Kidney (tissue), 13 donors: ENCODE measurements at regions not wholly inside any gene's neighbourhood (a gene's known extent, or its start where the extent isn't known, plus 50 kb on each side); places are given as distances from the start of the nearest gene placed in this dataset.

ENCODE experiments used
- DNase-seq, 5 donors: peaks; one replicate each; pipeline ENCODE4 v3.0.0-alpha.2; 2013 to 2020
- FAIRE-seq: peaks from 2 replicates; lab custom pipeline; 2012; peaks lifted over from hg19 to GRCh38; lab: Jason Lieb, UNC
- H3K27ac ChIP-seq, 2 donors: one replicate each; pipeline ENCODE4 v1.7.0; 2013; ENCODE audit warnings: low read depth in 2 of 2, low read length in 2 of 2, inconsistent platforms in 1 of 2
- H3K27me3 ChIP-seq: one replicate; pipeline ENCODE4 v1.7.1; 2013; ENCODE audit warnings: low read length, inconsistent platforms; ENCODE audit not compliant: control insufficient read depth, insufficient read depth
- H3K36me3 ChIP-seq, 3 donors: one replicate each; pipeline versions ENCODE4 v1.7.0 to v1.7.1; 2013; ENCODE audit warnings: low read length in 3 of 3, control low read depth in 1 of 3, inconsistent platforms in 1 of 3; ENCODE audit not compliant: insufficient read depth in 3 of 3, control insufficient read depth in 2 of 3
- H3K4me1 ChIP-seq, 3 donors: one replicate each; pipeline versions ENCODE4 v1.7.0 to v1.7.1; 2013; ENCODE audit warnings: low read length in 3 of 3, inconsistent platforms in 1 of 3, low read depth in 1 of 3; ENCODE audit not compliant: control insufficient read depth in 2 of 3, insufficient read depth in 2 of 3
- H3K4me3 ChIP-seq, 3 donors: one replicate each; pipeline versions ENCODE4 v1.7.0 to v1.8.1; 2013; ENCODE audit warnings: low read length in 3 of 3, control low read depth in 1 of 3, inconsistent platforms in 1 of 3
- H3K9ac ChIP-seq, 3 donors: one replicate each; pipeline versions ENCODE4 v1.7.0 to v1.7.1; 2013; ENCODE audit warnings: low read length in 3 of 3, control low read depth in 1 of 3, inconsistent platforms in 1 of 3
- H3K9me3 ChIP-seq, 3 donors: one replicate each; pipeline versions ENCODE4 v1.7.0 to v1.7.1; 2013; ENCODE audit warnings: low read length in 3 of 3, control low read depth in 1 of 3, inconsistent platforms in 1 of 3; ENCODE audit not compliant: control insufficient read depth in 2 of 3, insufficient read depth in 1 of 3
- intact Hi-C: fragments of 100-400 bp; cut with DNase I; formaldehyde crosslinking; loops from one replicate; pipeline ENCODE4 v1.11.1; 2022
- TF ChIP-seq, protein P1 (sequence below): IDR thresholded peaks from 3 replicates; pipeline ENCODE4 v1.5.1; 2012; ENCODE audit warnings: mild to moderate bottlenecking, moderate library complexity, borderline replicate concordance; ENCODE audit not compliant: insufficient read depth; ENCODE audit errors: extremely low read depth
- donor health status: control.
- donor health status: control.
- donor health status: control.
- donor health status: control.
- donor health status: control.
- donor health status: DM: yes; HTN: yes; CAD: no.
- donor health status: Normal renal cell carcinoma (clear cell type).

- Histone ChIP-seq H3K27ac (no peak overlapping the region), H3K36me3 (no peaks in the 10 kb centered on the region), H3K4me3 (no peak overlapping the region), H3K9me3 (no peaks in the 10 kb centered on the region), H3K27me3 (no peaks in the 10 kb centered on the region), H3K9ac (no peak overlapping the region), H3K4me1 (no peaks in the 10 kb centered on the region)
- FAIRE-seq (no peak), DNase-seq (no peak)
- TF ChIP-seq, protein P1, sequence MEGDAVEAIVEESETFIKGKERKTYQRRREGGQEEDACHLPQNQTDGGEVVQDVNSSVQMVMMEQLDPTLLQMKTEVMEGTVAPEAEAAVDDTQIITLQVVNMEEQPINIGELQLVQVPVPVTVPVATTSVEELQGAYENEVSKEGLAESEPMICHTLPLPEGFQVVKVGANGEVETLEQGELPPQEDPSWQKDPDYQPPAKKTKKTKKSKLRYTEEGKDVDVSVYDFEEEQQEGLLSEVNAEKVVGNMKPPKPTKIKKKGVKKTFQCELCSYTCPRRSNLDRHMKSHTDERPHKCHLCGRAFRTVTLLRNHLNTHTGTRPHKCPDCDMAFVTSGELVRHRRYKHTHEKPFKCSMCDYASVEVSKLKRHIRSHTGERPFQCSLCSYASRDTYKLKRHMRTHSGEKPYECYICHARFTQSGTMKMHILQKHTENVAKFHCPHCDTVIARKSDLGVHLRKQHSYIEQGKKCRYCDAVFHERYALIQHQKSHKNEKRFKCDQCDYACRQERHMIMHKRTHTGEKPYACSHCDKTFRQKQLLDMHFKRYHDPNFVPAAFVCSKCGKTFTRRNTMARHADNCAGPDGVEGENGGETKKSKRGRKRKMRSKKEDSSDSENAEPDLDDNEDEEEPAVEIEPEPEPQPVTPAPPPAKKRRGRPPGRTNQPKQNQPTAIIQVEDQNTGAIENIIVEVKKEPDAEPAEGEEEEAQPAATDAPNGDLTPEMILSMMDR: no peak
- intact Hi-C loops: no loop called here
These were observed 304.8 kb upstream of the TSHZ2 start for GRCh38 chr20:52667358-52667757.

DNA sequence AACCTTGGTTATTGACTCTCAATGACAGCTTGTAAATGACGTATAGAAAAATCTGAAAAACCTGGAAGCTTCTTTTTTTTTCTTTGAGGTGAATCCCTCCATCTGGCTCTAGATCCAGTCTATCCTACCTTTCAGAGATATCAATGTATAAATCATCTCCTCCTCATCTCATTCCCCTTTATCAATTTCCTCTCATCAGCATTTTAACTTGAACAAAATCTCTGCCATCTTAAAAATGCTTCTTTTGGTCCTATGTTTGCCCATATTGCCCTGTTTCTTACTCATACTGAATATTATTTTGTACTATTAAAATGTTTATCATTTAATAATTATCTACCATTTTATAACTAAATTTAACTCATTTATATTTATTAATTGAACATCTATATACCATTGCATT lies 306.7 kb upstream of the TSHZ2 start:
- DNase-seq: no peak
- Histone ChIP-seq H3K27ac (no peak overlapping the region), H3K9me3 (no peaks in the 10 kb centered on the region), H3K4me3 (no peak overlapping the region), H3K9ac (no peak overlapping the region), H3K36me3 (no peaks in the 10 kb centered on the region), H3K4me1 (no peaks in the 10 kb centered on the region), H3K27me3 (no peaks in the 10 kb centered on the region)
- no peak for FAIRE-seq
- intact Hi-C loops: no loop called here
- TF ChIP-seq, protein P1: no peak

DNA sequence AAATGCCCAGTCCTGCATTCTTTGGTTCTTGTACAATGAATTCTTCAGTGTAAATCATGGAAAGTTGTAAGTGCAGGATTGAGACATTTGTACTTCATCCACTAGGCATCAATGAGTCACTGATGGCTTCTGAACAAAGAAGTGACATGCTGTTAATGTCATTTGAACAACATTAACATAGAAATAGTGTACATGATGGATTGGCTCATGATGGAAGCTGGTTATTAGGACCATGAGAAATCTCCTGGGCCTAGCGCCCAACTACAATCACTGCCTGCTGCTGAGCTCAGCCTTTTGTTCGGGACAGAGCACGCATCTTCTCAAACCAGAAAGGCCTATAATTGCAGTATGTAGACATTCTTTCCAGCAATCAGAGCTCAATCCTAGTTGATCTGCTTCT lies 316.8 kb upstream of the TSHZ2 start:
- no peak overlapping the region for H3K27ac ChIP-seq
- H3K4me3 ChIP-seq: no peak overlapping the region
- no peak for DNase-seq
- FAIRE-seq: no peak
- H3K9ac ChIP-seq: no peak overlapping the region
- H3K27me3 ChIP-seq: no peaks in the 10 kb centered on the region
- intact Hi-C loops: no loop called here
- no peaks in the 10 kb centered on the region for H3K4me1 ChIP-seq
- TF ChIP-seq, protein P1: no peak
- H3K36me3 ChIP-seq: no peaks in the 10 kb centered on the region
- no peaks in the 10 kb centered on the region for H3K9me3 ChIP-seq

DNA sequence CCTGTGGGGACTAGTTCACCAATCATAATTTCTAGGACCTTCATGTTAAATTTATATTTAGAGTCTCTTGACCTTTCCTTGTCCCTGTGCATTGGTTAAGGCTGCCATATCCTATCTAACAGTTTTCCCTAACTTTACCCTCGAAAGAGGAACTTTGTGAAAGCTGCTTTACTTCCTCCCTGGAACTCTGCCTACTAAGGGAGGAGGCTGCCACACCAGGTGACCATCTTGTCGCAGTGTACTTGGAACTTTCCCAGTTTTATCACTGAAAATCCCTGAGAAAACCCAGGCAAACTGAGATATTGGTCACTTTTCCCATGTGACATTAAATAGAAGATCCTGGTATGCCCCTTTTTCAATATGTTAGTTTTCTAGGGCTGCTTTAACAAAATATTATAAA lies 317.6 kb upstream of the TSHZ2 start:
- Histone ChIP-seq H3K4me1 (no peaks in the 10 kb centered on the region), H3K9me3 (no peaks in the 10 kb centered on the region), H3K9ac (no peak overlapping the region), H3K4me3 (no peak overlapping the region), H3K27me3 (no peaks in the 10 kb centered on the region), H3K36me3 (no peaks in the 10 kb centered on the region), H3K27ac (no peak overlapping the region)
- no peak for DNase-seq
- intact Hi-C loops: no loop called here
- no peak for FAIRE-seq
- TF ChIP-seq, protein P1: no peak
